Coronary artery (tissue), 2 donors: ENCODE measurements at regions not wholly inside any gene's neighbourhood (a gene's known extent, or its start where the extent isn't known, plus 50 kb on each side); places are given as distances from the start of the nearest gene placed in this dataset.

Source experiments
- DNase-seq: peaks from one replicate; pipeline ENCODE4 v3.0.0-alpha.2; 2017; ENCODE audit warnings: low spot score
- H3K27ac ChIP-seq, 2 donors: fragments of 200-600 bp; sonication (generic); one replicate each; pipeline ENCODE4 v1.5.1; 2016 to 2019
- H3K4me3 ChIP-seq: fragments of 200-600 bp; sonication (generic); 2 replicates; pipeline ENCODE4 v1.5.1; 2016; ENCODE audit warnings: mild to moderate bottlenecking, moderate library complexity
- TF ChIP-seq, protein P1 (sequence below): fragments of 200-600 bp; sonication (generic); IDR thresholded peaks from one replicate; pipeline ENCODE4 v1.5.1; 2019; ENCODE audit warnings: antibody characterized with exemption

DNA sequence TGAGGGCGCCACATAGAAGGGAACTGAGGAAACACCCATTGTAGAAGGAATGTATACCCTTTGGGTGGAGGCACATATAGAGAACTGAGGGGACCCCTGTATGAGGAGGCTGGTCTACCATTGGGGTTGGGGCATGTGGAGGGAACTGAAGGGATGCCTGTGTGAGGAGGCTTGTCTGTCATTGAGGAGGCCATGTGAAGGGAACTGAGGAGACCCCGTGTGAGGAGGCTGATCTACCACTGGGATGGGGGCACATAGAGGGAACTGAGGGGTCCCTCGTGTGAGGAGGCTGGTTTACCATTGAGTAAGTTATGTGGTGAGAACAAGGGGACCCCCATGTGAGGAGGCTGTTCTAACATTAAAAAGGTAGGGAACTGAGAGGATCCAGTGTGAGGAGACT is 156.1 kb downstream of the FBLN2 start:
- no peak overlapping the region for H3K4me3 ChIP-seq
- TF ChIP-seq, protein P1, sequence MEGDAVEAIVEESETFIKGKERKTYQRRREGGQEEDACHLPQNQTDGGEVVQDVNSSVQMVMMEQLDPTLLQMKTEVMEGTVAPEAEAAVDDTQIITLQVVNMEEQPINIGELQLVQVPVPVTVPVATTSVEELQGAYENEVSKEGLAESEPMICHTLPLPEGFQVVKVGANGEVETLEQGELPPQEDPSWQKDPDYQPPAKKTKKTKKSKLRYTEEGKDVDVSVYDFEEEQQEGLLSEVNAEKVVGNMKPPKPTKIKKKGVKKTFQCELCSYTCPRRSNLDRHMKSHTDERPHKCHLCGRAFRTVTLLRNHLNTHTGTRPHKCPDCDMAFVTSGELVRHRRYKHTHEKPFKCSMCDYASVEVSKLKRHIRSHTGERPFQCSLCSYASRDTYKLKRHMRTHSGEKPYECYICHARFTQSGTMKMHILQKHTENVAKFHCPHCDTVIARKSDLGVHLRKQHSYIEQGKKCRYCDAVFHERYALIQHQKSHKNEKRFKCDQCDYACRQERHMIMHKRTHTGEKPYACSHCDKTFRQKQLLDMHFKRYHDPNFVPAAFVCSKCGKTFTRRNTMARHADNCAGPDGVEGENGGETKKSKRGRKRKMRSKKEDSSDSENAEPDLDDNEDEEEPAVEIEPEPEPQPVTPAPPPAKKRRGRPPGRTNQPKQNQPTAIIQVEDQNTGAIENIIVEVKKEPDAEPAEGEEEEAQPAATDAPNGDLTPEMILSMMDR: no peak
- H3K27ac ChIP-seq: no peak overlapping the region
- DNase-seq: peak; percentile 22

DNA sequence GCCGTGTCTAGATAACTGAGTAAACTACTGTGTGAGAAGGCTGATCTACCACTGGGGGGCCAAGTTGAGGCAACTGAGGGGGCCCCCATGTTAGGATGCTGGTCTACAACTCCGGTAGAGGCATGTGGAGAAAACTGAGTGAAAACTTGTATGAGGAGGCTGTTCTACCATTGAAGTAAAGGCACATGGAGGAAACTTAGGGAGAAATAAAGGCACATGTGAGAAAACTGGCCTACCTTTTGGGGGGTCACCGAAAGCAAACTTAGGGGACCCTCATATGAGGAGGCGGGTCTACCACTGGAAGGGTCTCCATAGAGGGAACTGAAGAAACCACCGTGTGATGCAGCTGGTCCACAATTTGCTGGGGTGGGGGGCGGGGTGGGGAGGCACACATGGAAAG is 155.2 kb downstream of the FBLN2 start:
- no peak overlapping the region for H3K27ac ChIP-seq
- DNase-seq: no peak
- TF ChIP-seq, protein P1: no peak
- H3K4me3 ChIP-seq: no peak overlapping the region

DNA sequence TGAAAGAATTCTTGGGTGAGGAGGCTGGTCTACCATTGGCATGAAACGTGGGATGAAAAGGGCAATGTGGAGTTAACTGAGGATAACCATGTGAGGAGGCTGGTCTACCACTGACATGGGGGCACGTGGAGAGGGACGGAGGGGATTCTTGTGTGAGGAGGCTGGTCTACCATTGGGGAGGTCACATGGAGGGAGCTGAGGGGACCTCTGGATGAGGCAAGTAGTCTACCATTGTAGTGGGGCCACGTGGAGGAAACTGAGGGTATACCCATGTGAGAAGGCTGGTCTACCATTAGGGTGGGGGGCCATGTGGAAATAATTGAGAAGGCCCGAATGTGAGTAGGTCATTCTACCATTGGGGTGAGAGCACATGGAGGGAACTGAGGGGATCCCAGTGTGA is 154.1 kb downstream of the FBLN2 start:
- peak; percentile 17 for DNase-seq
- TF ChIP-seq, protein P1: no peak
- Histone ChIP-seq H3K27ac (no peak overlapping the region), H3K4me3 (no peak overlapping the region)

DNA sequence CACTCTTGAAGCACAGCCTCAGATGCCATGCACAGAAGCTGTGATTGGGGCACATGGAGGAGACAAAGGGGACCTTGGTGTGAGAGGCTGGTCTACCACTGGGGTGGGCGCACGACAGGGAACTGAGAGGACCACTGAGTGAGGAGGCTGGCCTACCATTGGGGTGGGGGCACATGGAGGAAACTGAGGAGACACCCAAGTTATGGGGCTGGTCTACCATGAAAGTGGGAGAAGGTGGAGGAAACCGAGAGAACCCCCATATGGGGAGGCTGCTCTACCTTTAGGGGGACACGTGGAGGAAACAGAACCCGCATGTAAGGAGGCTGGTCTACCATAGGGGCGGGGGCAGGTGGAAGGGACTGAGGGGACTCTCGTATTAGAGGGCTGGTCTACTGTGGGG is 153.4 kb downstream of the FBLN2 start:
- TF ChIP-seq, protein P1: no peak

DNA sequence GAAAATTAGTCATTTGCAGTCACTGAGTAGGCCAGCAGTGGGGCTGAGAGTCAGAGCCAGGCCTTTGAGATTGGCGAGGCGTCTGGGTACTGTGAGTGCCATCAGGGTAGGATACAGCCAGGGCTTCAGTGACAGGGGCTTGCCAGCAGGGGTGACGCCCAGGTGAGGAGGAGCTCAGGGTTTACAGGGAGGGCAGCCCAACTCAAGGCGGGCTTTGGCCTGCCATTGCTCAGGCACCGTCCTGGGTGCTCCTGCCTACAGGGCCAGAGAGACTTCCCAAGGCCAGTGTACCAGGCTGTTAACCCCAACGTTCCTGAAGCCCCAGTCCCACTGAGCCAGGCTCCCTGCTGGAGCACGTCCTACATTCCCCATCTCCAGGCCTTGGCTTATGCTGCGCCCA is 152.0 kb downstream of the FBLN2 start:
- TF ChIP-seq, protein P1: no peak
- Histone ChIP-seq H3K4me3 (no peak overlapping the region), H3K27ac (no peak overlapping the region)
- DNase-seq: no peak

More for the DNA sequence above, 153.4 kb downstream of the FBLN2 start:
- no peak for DNase-seq
- no peak overlapping the region for H3K4me3 ChIP-seq
- H3K27ac ChIP-seq: no peak overlapping the region

DNA sequence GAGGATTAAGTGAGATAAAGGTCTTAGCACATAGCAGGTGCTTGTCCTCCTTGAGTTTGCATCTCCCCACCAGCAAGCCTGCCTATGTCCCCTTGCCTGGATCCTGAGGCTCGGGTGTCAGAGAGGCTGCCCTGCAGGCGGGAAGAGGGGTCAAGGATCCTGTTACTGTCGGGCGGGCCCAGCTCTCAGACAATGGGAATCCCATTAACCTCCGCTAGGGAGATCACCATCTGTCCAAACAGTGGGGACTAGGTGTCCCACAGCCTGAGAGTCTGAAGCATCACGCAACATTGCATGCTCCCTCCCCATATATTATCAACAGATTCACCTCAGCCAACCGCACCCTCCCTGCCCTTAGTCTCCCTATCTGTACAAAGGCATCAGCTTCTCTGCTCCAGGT is 151.4 kb downstream of the FBLN2 start:
- no peak for DNase-seq
- Histone ChIP-seq H3K4me3 (no peak overlapping the region), H3K27ac (no peak overlapping the region)
- TF ChIP-seq, protein P1: no peak

DNA sequence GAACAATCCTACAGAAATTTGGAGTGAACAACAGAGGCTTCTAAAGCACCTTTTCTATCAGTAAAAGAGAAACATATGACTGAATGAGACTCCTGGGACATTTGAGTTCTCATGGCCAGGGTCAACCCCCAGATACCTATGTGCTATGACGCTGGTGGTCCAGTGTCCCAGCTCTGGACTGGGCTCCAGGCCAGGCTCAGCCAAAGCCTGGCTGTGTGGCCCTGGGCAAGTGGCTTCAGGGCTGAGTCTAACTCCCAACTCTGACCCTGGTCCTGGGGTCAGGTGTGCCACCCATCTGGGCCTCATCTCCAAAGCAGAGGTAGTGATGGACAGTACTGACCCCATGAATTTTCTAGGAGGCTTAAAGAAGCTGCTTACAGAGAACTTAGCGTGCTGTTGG is 147.8 kb downstream of the FBLN2 start:
- Histone ChIP-seq H3K27ac (no peak overlapping the region), H3K4me3 (no peak overlapping the region)
- TF ChIP-seq, protein P1: no peak
- DNase-seq: no peak
